Esophagus squamous epithelium (tissue), 5 donors: ENCODE measurements at regions not wholly inside any gene's neighbourhood (a gene's known extent, or its start where the extent isn't known, plus 50 kb on each side); places are given as distances from the start of the nearest gene placed in this dataset.

Experiments used
- DNase-seq: peaks from one replicate; lab custom pipeline; 2025; lab: John Stamatoyannopoulos, UW
- H3K27ac ChIP-seq, 4 donors: fragments of 200-600 bp; sonication (generic); one replicate each; pipeline ENCODE4 v1.5.1; 2016 to 2019; ENCODE audit warnings: mild to moderate bottlenecking in 1 of 4
- H3K27me3 ChIP-seq, 4 donors: fragments of 200-600 bp; sonication (generic); 1 replicate in 3 of 4; 2 replicates in 1 of 4; pipeline versions ENCODE4 v1.5.1 to v1.6.0; 2017 to 2021; ENCODE audit warnings: antibody characterized with exemption in 1 of 4
- H3K36me3 ChIP-seq, 3 donors: fragments of 200-600 bp; sonication (generic); one replicate each; pipeline ENCODE4 v1.5.1; 2016 to 2019
- H3K4me1 ChIP-seq, 3 donors: fragments of 200-600 bp; sonication (generic); one replicate each; pipeline ENCODE4 v1.5.1; 2017 to 2019
- H3K4me3 ChIP-seq, 4 donors: fragments of 200-600 bp; sonication (generic); 1 replicate in 3 of 4; 2 replicates in 1 of 4; pipeline ENCODE4 v1.5.1; 2016 to 2019; ENCODE audit warnings: mild to moderate bottlenecking in 2 of 4, moderate library complexity in 1 of 4
- H3K9me3 ChIP-seq, 3 donors: fragments of 200-600 bp; sonication (generic); one replicate each; pipeline ENCODE4 v1.5.1; 2016 to 2019
- POLR2A ChIP-seq, 4 donors: fragments of 450-650 bp; IDR thresholded peaks; one replicate each; pipeline ENCODE4 v1.6.1; 2017; ENCODE audit warnings: antibody characterized with exemption in 4 of 4, mild to moderate bottlenecking in 4 of 4, moderate library complexity in 3 of 4
- WGBS, 2 donors: methylation state at CpG; one replicate each; pipeline ENCODE4 v1.1.5; 2018; 5-methylcytosine and 5-hydroxymethylcytosine counted together
- intact Hi-C: fragments of 100-400 bp; cut with DNase I; formaldehyde crosslinking; loops from one replicate; pipeline ENCODE4 v1.15.0; 2022
- TF ChIP-seq, protein P1 (sequence below), 6 experiments: fragments of 450-650 bp in 4 of 6; fragments of 200-600 bp in 2 of 6; sonication (generic) in 2 of 6; IDR thresholded peaks; one replicate each; pipeline ENCODE4 v1.5.1; 2016 to 2019; ENCODE audit warnings: antibody characterized with exemption in 6 of 6, mild to moderate bottlenecking in 4 of 6, moderate library complexity in 4 of 6
- donor health status: DM: yes; HTN: yes; CAD: no.

DNA sequence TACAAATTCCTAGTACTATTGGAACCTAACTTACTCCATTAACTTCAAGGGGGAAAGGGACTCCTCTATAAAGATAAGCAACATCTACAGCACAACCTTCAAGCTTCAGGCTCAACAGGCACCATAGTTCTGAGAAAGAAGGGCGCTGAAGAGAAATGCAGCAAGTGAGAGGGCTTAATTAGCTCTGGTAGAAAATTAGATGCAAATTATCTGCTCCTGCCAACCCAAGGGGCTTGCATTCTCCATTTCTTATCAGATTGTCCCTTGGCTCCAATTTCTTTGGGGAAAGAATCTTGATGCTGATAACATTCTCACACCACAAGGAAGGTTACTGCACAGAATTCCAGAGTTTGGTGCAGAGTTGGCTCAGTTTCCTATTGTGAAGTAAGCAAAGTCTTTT, 214.6 kb downstream of the GABRG2 start:
- Histone ChIP-seq H3K27ac (no peak overlapping the region), H3K4me3 (no peak overlapping the region), H3K4me1 (no peaks in the 10 kb centered on the region), H3K27me3 (no peaks in the 10 kb centered on the region), H3K9me3 (no peaks in the 10 kb centered on the region), H3K36me3 (no peaks in the 10 kb centered on the region)
- intact Hi-C loops: no loop called here
- 54 to 62% methylated on average over 1 of the region's 1 CpG for WGBS, 2 donors
- DNase-seq: no peak
- no peak for TF ChIP-seq POLR2A (IDR thresholded peaks at IDR 0.05)
- TF ChIP-seq, protein P1, sequence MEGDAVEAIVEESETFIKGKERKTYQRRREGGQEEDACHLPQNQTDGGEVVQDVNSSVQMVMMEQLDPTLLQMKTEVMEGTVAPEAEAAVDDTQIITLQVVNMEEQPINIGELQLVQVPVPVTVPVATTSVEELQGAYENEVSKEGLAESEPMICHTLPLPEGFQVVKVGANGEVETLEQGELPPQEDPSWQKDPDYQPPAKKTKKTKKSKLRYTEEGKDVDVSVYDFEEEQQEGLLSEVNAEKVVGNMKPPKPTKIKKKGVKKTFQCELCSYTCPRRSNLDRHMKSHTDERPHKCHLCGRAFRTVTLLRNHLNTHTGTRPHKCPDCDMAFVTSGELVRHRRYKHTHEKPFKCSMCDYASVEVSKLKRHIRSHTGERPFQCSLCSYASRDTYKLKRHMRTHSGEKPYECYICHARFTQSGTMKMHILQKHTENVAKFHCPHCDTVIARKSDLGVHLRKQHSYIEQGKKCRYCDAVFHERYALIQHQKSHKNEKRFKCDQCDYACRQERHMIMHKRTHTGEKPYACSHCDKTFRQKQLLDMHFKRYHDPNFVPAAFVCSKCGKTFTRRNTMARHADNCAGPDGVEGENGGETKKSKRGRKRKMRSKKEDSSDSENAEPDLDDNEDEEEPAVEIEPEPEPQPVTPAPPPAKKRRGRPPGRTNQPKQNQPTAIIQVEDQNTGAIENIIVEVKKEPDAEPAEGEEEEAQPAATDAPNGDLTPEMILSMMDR (IDR thresholded peaks at IDR 0.05): no peak

DNA sequence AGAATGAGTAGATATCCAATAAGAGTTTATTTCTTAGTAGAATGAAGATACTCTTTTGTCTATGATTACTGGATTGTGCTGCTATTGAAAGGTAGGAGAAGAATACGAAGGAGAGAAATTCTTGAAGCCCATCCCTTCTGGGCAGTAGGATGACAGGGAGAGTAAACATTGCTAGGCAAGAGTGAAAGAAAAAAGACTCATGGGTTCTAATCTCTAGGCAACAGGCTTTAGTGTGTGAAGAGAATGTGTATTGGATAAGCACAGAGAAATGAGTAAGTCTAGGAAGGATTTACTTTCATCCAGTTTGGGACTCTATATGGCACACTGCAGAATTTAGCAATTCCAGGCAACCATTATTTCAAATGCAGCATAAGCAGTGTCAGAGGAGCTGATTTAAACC, 216.0 kb downstream of the GABRG2 start:
- Histone ChIP-seq H3K9me3 (no peaks in the 10 kb centered on the region), H3K27ac (no peak overlapping the region), H3K36me3 (no peaks in the 10 kb centered on the region), H3K4me1 (no peaks in the 10 kb centered on the region), H3K4me3 (no peak overlapping the region), H3K27me3 (no peaks in the 10 kb centered on the region)
- intact Hi-C loops: no loop called here
- DNase-seq: no peak
- 13 to 50% methylated on average over 1 of the region's 1 CpG for WGBS, 2 donors
- no peak for TF ChIP-seq POLR2A (IDR thresholded peaks at IDR 0.05)

DNA sequence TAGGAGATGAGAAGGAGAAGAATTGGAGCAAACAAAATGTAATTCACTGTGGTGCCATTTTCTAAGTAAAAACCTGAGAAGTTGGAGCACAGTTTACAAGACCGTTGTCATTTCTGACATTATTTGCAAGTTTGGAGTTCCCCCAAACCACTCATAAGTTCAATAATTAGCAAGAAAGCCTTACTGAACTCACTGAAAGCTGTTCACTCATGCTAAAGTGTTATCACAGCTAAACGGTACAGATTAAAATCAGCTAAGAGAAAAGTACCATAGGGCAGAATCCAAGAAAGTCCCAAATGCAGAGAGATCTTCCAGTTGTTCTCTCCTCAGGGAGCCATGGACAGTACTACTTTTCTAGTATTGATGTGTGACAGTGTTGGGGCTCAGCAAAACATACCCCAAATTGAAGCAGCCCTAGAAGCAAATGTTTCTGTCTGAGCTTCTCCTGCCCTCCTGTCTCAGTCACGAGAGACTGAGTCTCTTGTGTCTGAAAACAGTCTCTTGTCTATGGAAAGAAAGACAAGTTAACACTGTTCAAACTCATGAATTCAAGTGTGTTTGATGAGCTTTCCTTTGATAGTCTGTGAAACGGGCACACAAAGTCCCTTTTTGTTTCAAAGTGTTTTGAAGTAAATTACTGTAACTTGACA, 221.2 kb downstream of the GABRG2 start:
- TF ChIP-seq POLR2A (IDR thresholded peaks at IDR 0.05): no peak
- TF ChIP-seq, protein P1 (IDR thresholded peaks at IDR 0.05): no peak
- no peak overlapping the region for H3K4me3 ChIP-seq
- H3K27ac ChIP-seq: no peak overlapping the region
- H3K36me3 ChIP-seq: no peaks in the 10 kb centered on the region
- no peaks in the 10 kb centered on the region for H3K27me3 ChIP-seq
- intact Hi-C loops: no loop called here
- H3K4me1 ChIP-seq: no peaks in the 10 kb centered on the region
- 34 to 43% methylated on average over 4 of the region's 4 CpGs for WGBS, 2 donors
- no peaks in the 10 kb centered on the region for H3K9me3 ChIP-seq
- DNase-seq: no peak

DNA sequence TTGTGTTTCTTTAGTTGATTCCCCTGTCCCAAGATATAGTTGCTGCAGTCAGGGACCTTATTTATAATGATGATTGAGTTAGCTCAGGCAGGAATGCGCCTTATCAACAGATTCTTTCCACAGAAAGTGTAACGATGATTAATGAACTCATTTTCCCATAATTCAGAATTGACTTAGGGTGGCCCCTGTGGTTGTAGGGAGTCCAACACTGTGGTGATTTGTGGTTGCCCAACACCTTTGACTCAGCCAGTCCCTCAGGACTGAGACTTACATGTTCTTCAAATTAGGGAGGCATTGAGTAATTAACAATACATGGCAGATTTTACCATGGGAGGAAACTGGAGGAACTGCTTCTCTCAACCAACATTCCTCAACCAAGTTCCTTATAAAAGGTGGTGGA, 221.9 kb downstream of the GABRG2 start:
- no peaks in the 10 kb centered on the region for H3K27me3 ChIP-seq
- WGBS, 2 donors: 31 to 41% methylated on average over 2 of the region's 2 CpGs
- TF ChIP-seq POLR2A (IDR thresholded peaks at IDR 0.05): no peak
- TF ChIP-seq, protein P1 (IDR thresholded peaks at IDR 0.05): no peak
- no peaks in the 10 kb centered on the region for H3K4me1 ChIP-seq
- H3K27ac ChIP-seq: no peak overlapping the region
- H3K9me3 ChIP-seq: no peaks in the 10 kb centered on the region
- no peak for DNase-seq
- intact Hi-C loops: no loop called here
- H3K4me3 ChIP-seq: no peak overlapping the region
- no peaks in the 10 kb centered on the region for H3K36me3 ChIP-seq

DNA sequence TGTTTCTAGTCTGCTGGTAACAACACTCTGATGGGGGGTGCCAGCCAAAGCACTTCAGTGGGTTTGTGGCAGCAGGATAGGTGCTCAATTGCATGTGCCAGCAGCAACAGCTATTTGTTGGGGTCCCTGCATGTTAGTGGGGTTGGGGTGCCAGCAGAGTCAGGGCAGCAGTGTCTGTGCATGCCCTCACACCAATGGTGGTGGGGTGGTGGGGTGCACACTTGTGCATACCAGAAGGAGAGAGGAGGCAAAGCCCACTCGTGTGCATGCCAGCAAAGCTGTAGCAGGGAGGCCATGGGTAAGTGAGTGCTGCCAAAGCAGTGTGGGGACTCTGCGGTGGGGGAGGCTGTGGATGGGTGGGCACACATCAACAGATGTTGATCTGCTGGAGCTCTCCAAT, 232.2 kb downstream of the GABRG2 start:
- no peak overlapping the region for H3K27ac ChIP-seq
- no peaks in the 10 kb centered on the region for H3K36me3 ChIP-seq
- no peak for TF ChIP-seq POLR2A (IDR thresholded peaks at IDR 0.05)
- TF ChIP-seq, protein P1 (IDR thresholded peaks at IDR 0.05): no peak
- 80% methylated on average over 1 to 2 of the region's 2 CpGs for WGBS, 2 donors
- no peaks in the 10 kb centered on the region for H3K27me3 ChIP-seq
- H3K4me1 ChIP-seq: no peaks in the 10 kb centered on the region
- intact Hi-C loops: no loop called here
- H3K9me3 ChIP-seq: no peaks in the 10 kb centered on the region
- DNase-seq: no peak
- H3K4me3 ChIP-seq: no peak overlapping the region

DNA sequence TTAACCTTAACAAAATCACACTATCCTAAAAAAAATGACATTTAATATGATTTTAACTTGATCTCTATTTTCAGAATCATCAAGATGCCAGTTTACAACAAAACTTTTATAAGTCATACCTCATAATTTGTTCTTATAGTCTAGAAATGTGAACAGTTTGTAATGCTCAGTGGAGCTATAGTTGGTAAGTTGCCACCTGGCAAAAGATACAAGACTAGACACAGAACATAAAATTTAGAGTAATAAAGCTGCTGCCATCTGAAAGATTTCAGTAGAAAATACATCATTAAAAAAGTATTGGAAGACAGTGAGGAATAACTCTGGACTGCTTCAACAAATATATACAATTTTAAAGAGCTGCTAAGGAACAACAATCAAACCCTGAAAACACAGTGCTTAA, 233.8 kb downstream of the GABRG2 start:
- Histone ChIP-seq H3K9me3 (no peaks in the 10 kb centered on the region), H3K27ac (no peak overlapping the region), H3K36me3 (no peaks in the 10 kb centered on the region), H3K4me3 (no peak overlapping the region), H3K4me1 (no peaks in the 10 kb centered on the region), H3K27me3 (no peaks in the 10 kb centered on the region)
- DNase-seq: no peak
- intact Hi-C loops: no loop called here
- TF ChIP-seq, protein P1 (IDR thresholded peaks at IDR 0.05): no peak
- TF ChIP-seq POLR2A (IDR thresholded peaks at IDR 0.05): no peak
